DND-41 (cell line): ENCODE measurements at regions not wholly inside any gene's neighbourhood (a gene's known extent, or its start where the extent isn't known, plus 50 kb on each side); places are given as distances from the start of the nearest gene placed in this dataset.

Experiments used
- ATAC-seq: fragments of 200-7000 bp; cut with Tn5 transposase; 3 replicates; pipeline ENCODE4 v1.9.1; 2021; ENCODE audit warnings: low read depth; ENCODE audit not compliant: insufficient read depth
- DNase-seq: peaks from one replicate; pipeline ENCODE4 v3.0.0-alpha.2; 2020
- H2AFZ ChIP-seq: 2 replicates; pipeline ENCODE4 v1.6.0; 2012; ENCODE audit warnings: low read depth, low read length
- H3K27ac ChIP-seq: 2 replicates; pipeline ENCODE4 v1.5.1; 2012; ENCODE audit warnings: low read length, inconsistent platforms
- H3K27me3 ChIP-seq: fragments of 200-600 bp; sonication (generic); 2 replicates; pipeline ENCODE4 v1.6.0; 2012; ENCODE audit warnings: low read length, mild to moderate bottlenecking, inconsistent platforms; ENCODE audit not compliant: insufficient read depth, poor library complexity
- H3K36me3 ChIP-seq: 2 replicates; pipeline ENCODE4 v1.5.1; 2012; ENCODE audit warnings: low read length, inconsistent platforms; ENCODE audit not compliant: insufficient read depth
- H3K4me1 ChIP-seq: 2 replicates; pipeline ENCODE4 v1.5.1; 2012; ENCODE audit warnings: mild to moderate bottlenecking, low read length; ENCODE audit not compliant: insufficient read depth
- H3K4me2 ChIP-seq: 2 replicates; pipeline ENCODE4 v1.6.0; 2012; ENCODE audit warnings: mild to moderate bottlenecking, moderate library complexity, low read length, inconsistent platforms; ENCODE audit not compliant: insufficient read depth
- H3K4me3 ChIP-seq, 2 experiments: fragments of 200-600 bp in 1 of 2; shearing (Covaris generic) in 1 of 2; 2 replicates each; pipeline ENCODE4 v1.5.1; 2012 to 2016; ENCODE audit warnings: inconsistent platforms in 2 of 2, low read length in 2 of 2, mild to moderate bottlenecking in 2 of 2, low read depth in 1 of 2, moderate library complexity in 1 of 2
- H3K79me2 ChIP-seq: 2 replicates; pipeline ENCODE4 v1.6.0; 2012; ENCODE audit warnings: low read length, inconsistent platforms; ENCODE audit not compliant: insufficient read depth
- H3K9ac ChIP-seq: 2 replicates; pipeline ENCODE4 v1.6.0; 2012; ENCODE audit warnings: low read depth, mild to moderate bottlenecking, inconsistent platforms, low read length, moderate library complexity
- H3K9me3 ChIP-seq: 2 replicates; pipeline ENCODE4 v1.5.1; 2012; ENCODE audit warnings: low read length, moderate library complexity, mild to moderate bottlenecking, inconsistent platforms; ENCODE audit not compliant: insufficient read depth, severe bottlenecking
- H4K20me1 ChIP-seq: 2 replicates; pipeline ENCODE4 v1.6.0; 2012; ENCODE audit warnings: low read length; ENCODE audit not compliant: insufficient read depth
- CTCF ChIP-seq: IDR thresholded peaks from 2 replicates; pipeline ENCODE4 v1.5.1; 2012; ENCODE audit warnings: borderline replicate concordance, low read length, moderate library complexity, mild to moderate bottlenecking; ENCODE audit not compliant: poor library complexity, severe bottlenecking; ENCODE audit errors: extremely low read depth
- EZH2 ChIP-seq: IDR thresholded peaks from 3 replicates; pipeline ENCODE4 v1.6.1; 2012; ENCODE audit warnings: borderline replicate concordance, low read depth, mild to moderate bottlenecking, moderate library complexity, low read length, inconsistent platforms; ENCODE audit not compliant: severe bottlenecking

- no peaks in the 10 kb centered on the region for H3K79me2 ChIP-seq
- DNase-seq (no peak), ATAC-seq (no peak)
- H4K20me1 ChIP-seq, result no peaks in the 10 kb centered on the region
- H3K36me3 ChIP-seq, result no peaks in the 10 kb centered on the region
- H3K4me3 ChIP-seq, result no peak overlapping the region
- no peak for TF ChIP-seq CTCF
- no peak for TF ChIP-seq EZH2
- H3K9ac ChIP-seq, result no peak overlapping the region
- H3K9me3 ChIP-seq, result no peaks in the 10 kb centered on the region
- no peaks in the 10 kb centered on the region for H3K27me3 ChIP-seq
- H3K4me2 ChIP-seq, result no peak overlapping the region
- no peak overlapping the region for H3K27ac ChIP-seq
- no peaks in the 10 kb centered on the region for H3K4me1 ChIP-seq
- no peak overlapping the region for H2AFZ ChIP-seq
These were observed 197.5 kb upstream of the SERP2 start for GRCh38 chr13:44176173-44176572.

DNA sequence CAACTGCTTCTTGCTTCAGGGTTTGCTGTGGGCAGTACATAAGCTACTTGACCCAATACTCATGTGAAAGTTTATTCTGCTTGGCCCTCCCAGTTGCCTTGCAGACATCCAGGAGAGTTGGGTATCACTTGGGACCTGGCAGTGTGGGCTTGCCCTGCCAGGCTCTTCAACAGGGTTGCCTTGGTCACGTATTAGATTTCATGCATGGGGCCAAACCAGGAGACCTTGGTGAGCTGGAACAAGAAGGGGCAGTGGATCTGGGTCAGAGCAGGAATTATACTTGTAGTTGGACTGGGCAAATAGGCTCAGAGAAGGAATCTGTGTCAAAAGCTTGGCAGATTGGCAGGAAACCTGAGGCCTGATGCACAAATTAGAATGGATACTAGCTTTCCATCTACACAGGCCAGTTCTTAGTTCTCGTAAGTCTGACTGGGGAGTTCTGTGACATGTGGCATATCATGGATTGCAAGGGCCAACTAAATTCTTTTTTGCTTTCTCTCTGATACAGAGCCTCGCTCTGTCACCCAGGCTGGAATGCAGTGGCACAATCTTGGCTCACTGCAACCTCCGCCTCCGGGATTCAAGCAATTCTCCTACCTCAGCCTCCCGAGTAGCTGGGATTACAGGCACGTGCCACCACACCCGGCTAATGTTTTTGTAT is 192.6 kb upstream of the SERP2 start:
- Histone ChIP-seq H2AFZ (no peak overlapping the region), H3K79me2 (no peaks in the 10 kb centered on the region), H3K9me3 (no peaks in the 10 kb centered on the region), H3K36me3 (no peaks in the 10 kb centered on the region), H3K27ac (no peak overlapping the region), H4K20me1 (no peaks in the 10 kb centered on the region), H3K9ac (no peak overlapping the region), H3K4me3 (no peak overlapping the region), H3K4me2 (no peak overlapping the region), H3K27me3 (no peaks in the 10 kb centered on the region), H3K4me1 (no peaks in the 10 kb centered on the region)
- DNase-seq (no peak), ATAC-seq (no peak)
- no peak for TF ChIP-seq CTCF
- no peak for TF ChIP-seq EZH2

DNA sequence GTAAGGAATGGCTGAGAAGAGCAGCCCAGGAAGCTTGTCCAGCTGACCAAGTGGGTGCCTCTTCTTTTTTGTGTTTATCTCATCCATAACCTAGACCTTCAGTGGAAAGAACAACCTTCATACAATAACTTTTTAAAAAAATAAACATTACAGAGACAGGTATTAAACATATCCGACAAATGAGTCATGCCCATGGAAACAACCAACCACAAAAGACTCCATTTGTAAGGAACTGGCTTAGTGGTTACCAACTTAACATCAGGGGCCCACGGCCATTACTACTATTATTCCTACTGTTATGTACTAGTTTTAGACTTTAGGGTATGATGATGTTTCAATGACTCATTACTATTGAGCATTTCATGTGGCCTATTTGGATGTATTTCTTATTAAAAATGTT is 191.7 kb upstream of the SERP2 start:
- H3K9me3 ChIP-seq, result no peaks in the 10 kb centered on the region
- no peaks in the 10 kb centered on the region for H3K27me3 ChIP-seq
- no peaks in the 10 kb centered on the region for H3K4me1 ChIP-seq
- H3K4me2 ChIP-seq, result no peak overlapping the region
- no peak overlapping the region for H3K27ac ChIP-seq
- TF ChIP-seq CTCF, result no peak
- no peak for TF ChIP-seq EZH2
- H3K36me3 ChIP-seq, result no peaks in the 10 kb centered on the region
- ATAC-seq (no peak), DNase-seq (no peak)
- no peak overlapping the region for H3K4me3 ChIP-seq
- H2AFZ ChIP-seq, result no peak overlapping the region
- H3K79me2 ChIP-seq, result no peaks in the 10 kb centered on the region
- no peak overlapping the region for H3K9ac ChIP-seq
- no peaks in the 10 kb centered on the region for H4K20me1 ChIP-seq
